Suprapubic skin (tissue), 4 donors: ENCODE measurements at regions not wholly inside any gene's neighbourhood (a gene's known extent, or its start where the extent isn't known, plus 50 kb on each side); places are given as distances from the start of the nearest gene placed in this dataset.

ENCODE experiments used
- CTCF ChIP-seq, 2 donors: fragments of 200-600 bp in 1 of 2; fragments of 450-650 bp in 1 of 2; sonication (generic) in 1 of 2; IDR thresholded peaks; one replicate each; pipeline ENCODE4 v1.5.1; 2016 to 2019; ENCODE audit warnings: antibody characterized with exemption in 2 of 2, mild to moderate bottlenecking in 1 of 2, moderate library complexity in 1 of 2
- EP300 ChIP-seq: sonication (generic); formaldehyde crosslinking; IDR thresholded peaks from one replicate; pipeline ENCODE4 v1.6.1; 2017; ENCODE audit warnings: antibody characterized with exemption
- POLR2A ChIP-seq, 2 donors: fragments of 450-650 bp; IDR thresholded peaks; one replicate each; pipeline ENCODE4 v1.6.1; 2017; ENCODE audit warnings: antibody characterized with exemption in 2 of 2, mild to moderate bottlenecking in 2 of 2, moderate library complexity in 2 of 2
- POLR2AphosphoS5 ChIP-seq, 3 donors: sonication (generic); formaldehyde crosslinking; IDR thresholded peaks; one replicate each; pipeline ENCODE4 v1.6.1; 2017; ENCODE audit warnings: antibody characterized with exemption in 3 of 3

- no peak for TF ChIP-seq CTCF (IDR thresholded peaks at IDR 0.05)
- no peak for TF ChIP-seq POLR2A (IDR thresholded peaks at IDR 0.05)
- no peak for TF ChIP-seq POLR2AphosphoS5 (IDR thresholded peaks at IDR 0.05)
- TF ChIP-seq EP300, result no peak
These were observed 156.0 kb downstream of the ZNF33B start for GRCh38 chr10:42482411-42482810.
